Activated T-cell treated with anti-CD3 and anti-CD28 coated beads, Interleukin-2, amount 50 U/mL, for 48 hours (primary cell): ENCODE measurements at regions not wholly inside any gene's neighbourhood (a gene's known extent, or its start where the extent isn't known, plus 50 kb on each side); places are given as distances from the start of the nearest gene placed in this dataset.
"Not testable (repeated sequence)": the region's sequence is repeated elsewhere in the genome, so short reads cannot be mapped to it uniquely, and the experiment has no call there.

Source experiments
- DNase-seq, 2 experiments: peaks; one replicate each; pipeline ENCODE4 v3.0.0-alpha.2; 2020

GRCh38 chr1:73766786-73767348 lies 431.1 kb downstream of the LRRIQ3 start:
- no peak for DNase-seq

- no peak for DNase-seq
These were observed 432.3 kb downstream of the LRRIQ3 start for GRCh38 chr1:73765551-73766233.

- DNase-seq: no peak
These were observed 436.4 kb downstream of the LRRIQ3 start for GRCh38 chr1:73761559-73761958.

- DNase-seq: no peak
These were observed 439.0 kb downstream of the LRRIQ3 start for GRCh38 chr1:73759011-73759410.

GRCh38 chr1:73756817-73757216 lies 441.2 kb downstream of the LRRIQ3 start:
- DNase-seq: no peak

- no peak for DNase-seq
These were observed 442.3 kb downstream of the LRRIQ3 start for GRCh38 chr1:73755649-73756048.

GRCh38 chr1:73749996-73750395 lies 448.0 kb downstream of the LRRIQ3 start:
- no peak for DNase-seq

GRCh38 chr1:73744985-73745384 lies 453.0 kb downstream of the LRRIQ3 start:
- no peak for DNase-seq

GRCh38 chr1:73736125-73736524 lies 461.9 kb downstream of the LRRIQ3 start:
- no peak for DNase-seq

GRCh38 chr1:73727036-73727435 lies 470.9 kb downstream of the LRRIQ3 start:
- DNase-seq: no peak

- DNase-seq: no peak
These were observed 475.9 kb downstream of the LRRIQ3 start for GRCh38 chr1:73722055-73722454.

GRCh38 chr1:73717976-73718375 lies 480.0 kb downstream of the LRRIQ3 start:
- DNase-seq: no peak

GRCh38 chr1:73711089-73711488 lies 486.9 kb downstream of the LRRIQ3 start:
- DNase-seq: no peak

- DNase-seq: no peak
These were observed 496.1 kb downstream of the LRRIQ3 start for GRCh38 chr1:73701826-73702225.

GRCh38 chr1:73676186-73676585 lies 521.8 kb downstream of the LRRIQ3 start:
- no peak for DNase-seq

- no peak for DNase-seq
These were observed 522.9 kb downstream of the LRRIQ3 start for GRCh38 chr1:73674945-73675561.

- DNase-seq: no peak
These were observed 524.0 kb downstream of the LRRIQ3 start for GRCh38 chr1:73673971-73674370.

GRCh38 chr1:73671530-73671929 lies 526.4 kb downstream of the LRRIQ3 start:
- DNase-seq: no peak

- not testable (repeated sequence) for DNase-seq
These were observed 530.0 kb downstream of the LRRIQ3 start for GRCh38 chr1:73667959-73668358.

- DNase-seq: no peak
These were observed 535.5 kb downstream of the LRRIQ3 start for GRCh38 chr1:73662526-73662925.

GRCh38 chr1:73659136-73659535 lies 538.8 kb downstream of the LRRIQ3 start:
- no peak for DNase-seq

- no peak for DNase-seq
These were observed 543.3 kb downstream of the LRRIQ3 start for GRCh38 chr1:73654714-73655113.

- no peak for DNase-seq
These were observed 553.8 kb downstream of the LRRIQ3 start for GRCh38 chr1:73644198-73644597.

GRCh38 chr1:73639494-73639893 lies 558.5 kb downstream of the LRRIQ3 start:
- DNase-seq: no peak

GRCh38 chr1:73637264-73637663 lies 560.7 kb downstream of the LRRIQ3 start:
- no peak for DNase-seq
